CD14-positive monocyte (primary cell): ENCODE measurements at regions not wholly inside any gene's neighbourhood (a gene's known extent, or its start where the extent isn't known, plus 50 kb on each side); places are given as distances from the start of the nearest gene placed in this dataset.

Experiments used
- DNase-seq, 3 donors: peaks; one replicate each; pipeline ENCODE4 v3.0.0-alpha.2; 2011 to 2022
- H2AFZ ChIP-seq: 2 replicates; pipeline ENCODE4 v1.6.0; 2012; ENCODE audit warnings: mild to moderate bottlenecking, low read depth, low read length, inconsistent platforms; ENCODE audit not compliant: insufficient read depth, poor library complexity, severe bottlenecking
- H3K27ac ChIP-seq, 2 donors: 1 replicate in 1 of 2; 2 replicates in 1 of 2; pipeline ENCODE4 v1.5.1; 2012 to 2013; ENCODE audit warnings: low read length in 2 of 2, control low read depth in 1 of 2, inconsistent platforms in 1 of 2, low read depth in 1 of 2, mild to moderate bottlenecking in 1 of 2
- H3K27me3 ChIP-seq, 2 donors: one replicate each; pipeline versions ENCODE4 v1.6.0 to v1.6.1; 2011 to 2013; ENCODE audit warnings: low read length in 2 of 2; ENCODE audit not compliant: control insufficient read depth in 2 of 2, insufficient read depth in 2 of 2
- H3K36me3 ChIP-seq, 2 donors: replicated peaks in 1 of 2; 1 replicate in 1 of 2; 2 replicates in 1 of 2; pipeline versions ENCODE4 v1.5.1 to v1.6.1; 2012 to 2013; ENCODE audit warnings: low read length in 2 of 2, control low read depth in 1 of 2, inconsistent platforms in 1 of 2, mild to moderate bottlenecking in 1 of 2; ENCODE audit not compliant: insufficient read depth in 2 of 2, control insufficient read depth in 1 of 2
- H3K4me1 ChIP-seq, 2 donors: 1 replicate in 1 of 2; 2 replicates in 1 of 2; pipeline versions ENCODE4 v1.5.1 to v1.6.1; 2012 to 2013; ENCODE audit warnings: low read length in 2 of 2, control low read depth in 1 of 2, inconsistent platforms in 1 of 2, mild to moderate bottlenecking in 1 of 2, moderate library complexity in 1 of 2; ENCODE audit not compliant: insufficient read depth in 2 of 2, control insufficient read depth in 1 of 2
- H3K4me2 ChIP-seq: replicated peaks from 2 replicates; pipeline ENCODE3; 2012; ENCODE audit warnings: low read length, moderate library complexity, mild to moderate bottlenecking; ENCODE audit not compliant: poor library complexity, severe bottlenecking; ENCODE audit errors: extremely low read depth
- H3K4me3 ChIP-seq, 3 experiments: fragments of 200-600 bp in 1 of 3; sonication (generic) in 1 of 3; replicated peaks in 1 of 3; 1 replicate in 2 of 3; 2 replicates in 1 of 3; pipeline ENCODE4 v1.5.1; 2011 to 2013; ENCODE audit warnings: low read length in 3 of 3, mild to moderate bottlenecking in 3 of 3, control low read depth in 2 of 3, low read depth in 2 of 3, inconsistent platforms in 1 of 3, moderate library complexity in 1 of 3
- H3K79me2 ChIP-seq: 2 replicates; pipeline ENCODE4 v1.6.0; 2012; ENCODE audit warnings: mild to moderate bottlenecking, control low read depth, inconsistent platforms, low read length, moderate library complexity; ENCODE audit not compliant: insufficient read depth
- H3K9ac ChIP-seq: 2 replicates; pipeline ENCODE4 v1.6.0; 2017; ENCODE audit warnings: low read length, mild to moderate bottlenecking; ENCODE audit not compliant: insufficient read depth, poor library complexity, severe bottlenecking
- H3K9me3 ChIP-seq, 2 donors: replicated peaks in 1 of 2; 1 replicate in 1 of 2; 2 replicates in 1 of 2; pipeline versions ENCODE4 v1.5.1 to v1.6.1; 2012 to 2013; ENCODE audit warnings: low read length in 2 of 2, control low read depth in 1 of 2; ENCODE audit not compliant: control insufficient read depth in 1 of 2, insufficient read depth in 1 of 2
- H4K20me1 ChIP-seq: 2 replicates; pipeline ENCODE4 v1.6.0; 2012; ENCODE audit warnings: mild to moderate bottlenecking, low read length, control low read depth, moderate library complexity; ENCODE audit not compliant: insufficient read depth
- H3K27ac Mint-ChIP-seq, 7 donors: one replicate each; pipeline ENCODE4 v1.8.0; 2020; ENCODE audit warnings: mild to moderate bottlenecking in 7 of 7, mixed read lengths in 7 of 7, moderate library complexity in 6 of 7, inconsistent platforms in 2 of 7
- H3K27me3 Mint-ChIP-seq, 3 donors: one replicate each; pipeline ENCODE4 v1.8.0; 2021 to 2022; ENCODE audit warnings: low read depth in 3 of 3, mild to moderate bottlenecking in 3 of 3, mixed read lengths in 3 of 3, moderate library complexity in 3 of 3, inconsistent platforms in 1 of 3
- H3K36me3 Mint-ChIP-seq, 2 donors: one replicate each; pipeline ENCODE4 v1.8.0; 2020; ENCODE audit warnings: mixed read lengths in 2 of 2, inconsistent platforms in 1 of 2, mild to moderate bottlenecking in 1 of 2
- H3K4me1 Mint-ChIP-seq: one replicate; pipeline ENCODE4 v1.8.0; 2020; ENCODE audit warnings: mild to moderate bottlenecking, mixed read lengths
- H3K4me3 Mint-ChIP-seq, 2 donors: one replicate each; pipeline ENCODE4 v1.8.0; 2020; ENCODE audit warnings: mild to moderate bottlenecking in 2 of 2, mixed read lengths in 2 of 2, moderate library complexity in 1 of 2
- H3K9me3 Mint-ChIP-seq, 7 donors: one replicate each; pipeline ENCODE4 v1.8.0; 2020 to 2022; ENCODE audit warnings: mixed read lengths in 7 of 7, mild to moderate bottlenecking in 6 of 7, moderate library complexity in 6 of 7, inconsistent platforms in 2 of 7
- WGBS: methylation state at CpG from one replicate; pipeline ENCODE4 v1.1.5; 2013; ENCODE audit warnings: missing lambda C conversion rate; ENCODE audit not compliant: insufficient coverage; 5-methylcytosine and 5-hydroxymethylcytosine counted together
- intact Hi-C, 2 donors: fragments of 100-400 bp; cut with micrococcal nuclease; formaldehyde crosslinking; loops; one replicate each; pipeline versions ENCODE4 v1.15.0 to v1.15.1; 2023
- TF ChIP-seq, protein P1 (sequence below): fragments of 200-600 bp; IDR thresholded peaks from one replicate; pipeline ENCODE4 v1.8.0; 2022; ENCODE audit warnings: antibody characterized with exemption, mild to moderate bottlenecking

DNA sequence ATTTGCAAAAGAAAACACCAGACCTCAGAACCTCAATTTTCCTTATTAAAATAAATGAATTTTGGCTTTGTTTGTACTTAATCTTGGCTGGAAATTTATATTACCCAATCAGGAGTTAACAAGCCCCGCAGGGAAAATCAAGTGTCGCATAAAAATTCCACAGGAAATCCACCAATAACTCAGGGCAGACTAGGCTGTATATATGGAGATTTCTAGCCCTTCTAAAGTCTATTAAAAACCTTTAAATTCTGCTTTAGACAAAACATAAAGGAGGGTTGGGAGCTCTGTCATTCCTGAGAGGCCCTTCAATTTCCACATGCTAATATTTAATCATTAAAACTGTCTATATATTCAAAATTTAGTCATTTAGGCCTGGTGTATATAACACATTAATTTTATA, 434.7 kb downstream of the CDH11 start:
- Histone ChIP-seq H3K9ac (no peak overlapping the region), H4K20me1 (no peaks in the 10 kb centered on the region), H3K27ac (no peak overlapping the region), H3K27me3 (no peaks in the 10 kb centered on the region), H3K36me3 (no peaks in the 10 kb centered on the region), H3K4me2 (no peak overlapping the region), H3K79me2 (no peaks in the 10 kb centered on the region), H3K4me1 (no peaks in the 10 kb centered on the region), H3K4me3 (no peak overlapping the region), H2AFZ (no peak overlapping the region), H3K9me3 (no peaks in the 10 kb centered on the region)
- Mint-ChIP-seq H3K4me3 (no peak overlapping the region), H3K4me1 (no peaks in the 10 kb centered on the region), H3K27ac (no peak overlapping the region), H3K36me3 (no peaks in the 10 kb centered on the region), H3K27me3 (peaks cover 0 to 2% (median 1%) of the 10 kb centered on the region in 3 donors), H3K9me3 (peaks cover 0 to 5% (median 3%) of the 10 kb centered on the region in 7 donors)
- intact Hi-C loops: no loop called here
- TF ChIP-seq, protein P1, sequence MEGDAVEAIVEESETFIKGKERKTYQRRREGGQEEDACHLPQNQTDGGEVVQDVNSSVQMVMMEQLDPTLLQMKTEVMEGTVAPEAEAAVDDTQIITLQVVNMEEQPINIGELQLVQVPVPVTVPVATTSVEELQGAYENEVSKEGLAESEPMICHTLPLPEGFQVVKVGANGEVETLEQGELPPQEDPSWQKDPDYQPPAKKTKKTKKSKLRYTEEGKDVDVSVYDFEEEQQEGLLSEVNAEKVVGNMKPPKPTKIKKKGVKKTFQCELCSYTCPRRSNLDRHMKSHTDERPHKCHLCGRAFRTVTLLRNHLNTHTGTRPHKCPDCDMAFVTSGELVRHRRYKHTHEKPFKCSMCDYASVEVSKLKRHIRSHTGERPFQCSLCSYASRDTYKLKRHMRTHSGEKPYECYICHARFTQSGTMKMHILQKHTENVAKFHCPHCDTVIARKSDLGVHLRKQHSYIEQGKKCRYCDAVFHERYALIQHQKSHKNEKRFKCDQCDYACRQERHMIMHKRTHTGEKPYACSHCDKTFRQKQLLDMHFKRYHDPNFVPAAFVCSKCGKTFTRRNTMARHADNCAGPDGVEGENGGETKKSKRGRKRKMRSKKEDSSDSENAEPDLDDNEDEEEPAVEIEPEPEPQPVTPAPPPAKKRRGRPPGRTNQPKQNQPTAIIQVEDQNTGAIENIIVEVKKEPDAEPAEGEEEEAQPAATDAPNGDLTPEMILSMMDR: no peak
- no peak for DNase-seq
- WGBS: no CpG with 5 or more reads among the region's 2 CpGs

DNA sequence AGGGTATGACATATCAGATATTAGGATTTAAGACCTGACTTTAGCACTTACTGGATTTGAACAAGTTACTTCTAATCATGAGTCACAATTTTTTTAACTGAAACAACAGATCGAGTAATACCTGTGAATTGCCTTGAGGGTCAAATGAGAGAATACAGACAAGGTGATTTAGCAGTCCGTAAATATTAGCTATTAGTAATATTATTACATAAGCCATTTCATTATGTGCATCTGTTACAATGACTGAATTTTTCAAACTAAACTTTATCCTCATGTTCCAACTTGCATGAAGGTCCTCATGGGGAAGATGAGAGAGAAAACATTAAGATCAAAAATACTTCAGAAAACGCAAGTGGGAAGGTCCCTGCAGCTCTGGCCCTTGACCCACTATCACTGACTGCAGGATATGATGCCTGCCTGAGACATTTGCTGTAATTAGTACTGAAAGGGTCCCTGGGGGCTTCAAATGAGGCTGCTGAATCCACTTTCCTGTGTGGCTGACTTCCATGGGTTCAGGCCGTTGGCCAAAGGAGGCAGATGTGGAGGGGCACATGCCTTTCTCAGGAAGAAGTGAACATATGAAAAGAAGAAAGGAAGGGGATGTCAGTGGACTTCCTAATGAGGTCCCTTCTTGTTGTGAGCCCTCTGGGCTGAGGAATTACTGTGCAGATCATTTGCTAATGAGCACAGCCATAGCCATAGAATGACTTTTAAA, 441.7 kb downstream of the CDH11 start:
- Mint-ChIP-seq H3K4me3 (no peak overlapping the region), H3K27me3 (peaks cover 0 to 2% (median 1%) of the 10 kb centered on the region in 3 donors), H3K36me3 (no peaks in the 10 kb centered on the region), H3K27ac (no peak overlapping the region), H3K9me3 (peaks cover 0 to 14% (median 3%) of the 10 kb centered on the region in 7 donors), H3K4me1 (no peaks in the 10 kb centered on the region)
- Histone ChIP-seq H3K27ac (no peak overlapping the region), H3K36me3 (no peaks in the 10 kb centered on the region), H3K9ac (no peak overlapping the region), H3K9me3 (peaks cover 3 to 4% of the 10 kb centered on the region in 2 donors), H3K4me2 (no peak overlapping the region), H2AFZ (no peak overlapping the region), H3K4me1 (no peaks in the 10 kb centered on the region), H3K4me3 (no peak overlapping the region), H3K79me2 (no peaks in the 10 kb centered on the region), H3K27me3 (no peaks in the 10 kb centered on the region), H4K20me1 (no peaks in the 10 kb centered on the region)
- 53% methylated on average over 2 of the region's 4 CpGs for WGBS
- intact Hi-C loops: no loop called here
- no peak for DNase-seq
- TF ChIP-seq, protein P1: no peak
